CD14-positive monocyte (primary cell): ENCODE measurements at regions not wholly inside any gene's neighbourhood (a gene's known extent, or its start where the extent isn't known, plus 50 kb on each side); places are given as distances from the start of the nearest gene placed in this dataset.

Source experiments
- DNase-seq, 3 donors: peaks; one replicate each; pipeline ENCODE4 v3.0.0-alpha.2; 2011 to 2022
- H2AFZ ChIP-seq: 2 replicates; pipeline ENCODE4 v1.6.0; 2012; ENCODE audit warnings: mild to moderate bottlenecking, low read depth, low read length, inconsistent platforms; ENCODE audit not compliant: insufficient read depth, poor library complexity, severe bottlenecking
- H3K27ac ChIP-seq, 2 donors: 1 replicate in 1 of 2; 2 replicates in 1 of 2; pipeline ENCODE4 v1.5.1; 2012 to 2013; ENCODE audit warnings: low read length in 2 of 2, control low read depth in 1 of 2, inconsistent platforms in 1 of 2, low read depth in 1 of 2, mild to moderate bottlenecking in 1 of 2
- H3K27me3 ChIP-seq, 2 donors: one replicate each; pipeline versions ENCODE4 v1.6.0 to v1.6.1; 2011 to 2013; ENCODE audit warnings: low read length in 2 of 2; ENCODE audit not compliant: control insufficient read depth in 2 of 2, insufficient read depth in 2 of 2
- H3K36me3 ChIP-seq, 2 donors: replicated peaks in 1 of 2; 1 replicate in 1 of 2; 2 replicates in 1 of 2; pipeline versions ENCODE4 v1.5.1 to v1.6.1; 2012 to 2013; ENCODE audit warnings: low read length in 2 of 2, control low read depth in 1 of 2, inconsistent platforms in 1 of 2, mild to moderate bottlenecking in 1 of 2; ENCODE audit not compliant: insufficient read depth in 2 of 2, control insufficient read depth in 1 of 2
- H3K4me1 ChIP-seq, 2 donors: 1 replicate in 1 of 2; 2 replicates in 1 of 2; pipeline versions ENCODE4 v1.5.1 to v1.6.1; 2012 to 2013; ENCODE audit warnings: low read length in 2 of 2, control low read depth in 1 of 2, inconsistent platforms in 1 of 2, mild to moderate bottlenecking in 1 of 2, moderate library complexity in 1 of 2; ENCODE audit not compliant: insufficient read depth in 2 of 2, control insufficient read depth in 1 of 2
- H3K4me2 ChIP-seq: replicated peaks from 2 replicates; pipeline ENCODE3; 2012; ENCODE audit warnings: low read length, moderate library complexity, mild to moderate bottlenecking; ENCODE audit not compliant: poor library complexity, severe bottlenecking; ENCODE audit errors: extremely low read depth
- H3K4me3 ChIP-seq, 3 experiments: fragments of 200-600 bp in 1 of 3; sonication (generic) in 1 of 3; replicated peaks in 1 of 3; 1 replicate in 2 of 3; 2 replicates in 1 of 3; pipeline ENCODE4 v1.5.1; 2011 to 2013; ENCODE audit warnings: low read length in 3 of 3, mild to moderate bottlenecking in 3 of 3, control low read depth in 2 of 3, low read depth in 2 of 3, inconsistent platforms in 1 of 3, moderate library complexity in 1 of 3
- H3K79me2 ChIP-seq: 2 replicates; pipeline ENCODE4 v1.6.0; 2012; ENCODE audit warnings: mild to moderate bottlenecking, control low read depth, inconsistent platforms, low read length, moderate library complexity; ENCODE audit not compliant: insufficient read depth
- H3K9ac ChIP-seq: 2 replicates; pipeline ENCODE4 v1.6.0; 2017; ENCODE audit warnings: low read length, mild to moderate bottlenecking; ENCODE audit not compliant: insufficient read depth, poor library complexity, severe bottlenecking
- H3K9me3 ChIP-seq, 2 donors: replicated peaks in 1 of 2; 1 replicate in 1 of 2; 2 replicates in 1 of 2; pipeline versions ENCODE4 v1.5.1 to v1.6.1; 2012 to 2013; ENCODE audit warnings: low read length in 2 of 2, control low read depth in 1 of 2; ENCODE audit not compliant: control insufficient read depth in 1 of 2, insufficient read depth in 1 of 2
- H4K20me1 ChIP-seq: 2 replicates; pipeline ENCODE4 v1.6.0; 2012; ENCODE audit warnings: mild to moderate bottlenecking, low read length, control low read depth, moderate library complexity; ENCODE audit not compliant: insufficient read depth
- H3K27ac Mint-ChIP-seq, 7 donors: one replicate each; pipeline ENCODE4 v1.8.0; 2020; ENCODE audit warnings: mild to moderate bottlenecking in 7 of 7, mixed read lengths in 7 of 7, moderate library complexity in 6 of 7, inconsistent platforms in 2 of 7
- H3K27me3 Mint-ChIP-seq, 3 donors: one replicate each; pipeline ENCODE4 v1.8.0; 2021 to 2022; ENCODE audit warnings: low read depth in 3 of 3, mild to moderate bottlenecking in 3 of 3, mixed read lengths in 3 of 3, moderate library complexity in 3 of 3, inconsistent platforms in 1 of 3
- H3K36me3 Mint-ChIP-seq, 2 donors: one replicate each; pipeline ENCODE4 v1.8.0; 2020; ENCODE audit warnings: mixed read lengths in 2 of 2, inconsistent platforms in 1 of 2, mild to moderate bottlenecking in 1 of 2
- H3K4me1 Mint-ChIP-seq: one replicate; pipeline ENCODE4 v1.8.0; 2020; ENCODE audit warnings: mild to moderate bottlenecking, mixed read lengths
- H3K4me3 Mint-ChIP-seq, 2 donors: one replicate each; pipeline ENCODE4 v1.8.0; 2020; ENCODE audit warnings: mild to moderate bottlenecking in 2 of 2, mixed read lengths in 2 of 2, moderate library complexity in 1 of 2
- H3K9me3 Mint-ChIP-seq, 7 donors: one replicate each; pipeline ENCODE4 v1.8.0; 2020 to 2022; ENCODE audit warnings: mixed read lengths in 7 of 7, mild to moderate bottlenecking in 6 of 7, moderate library complexity in 6 of 7, inconsistent platforms in 2 of 7
- WGBS: methylation state at CpG from one replicate; pipeline ENCODE4 v1.1.5; 2013; ENCODE audit warnings: missing lambda C conversion rate; ENCODE audit not compliant: insufficient coverage; 5-methylcytosine and 5-hydroxymethylcytosine counted together
- intact Hi-C, 2 donors: fragments of 100-400 bp; cut with micrococcal nuclease; formaldehyde crosslinking; loops; one replicate each; pipeline versions ENCODE4 v1.15.0 to v1.15.1; 2023
- TF ChIP-seq, protein P1 (sequence below): fragments of 200-600 bp; IDR thresholded peaks from one replicate; pipeline ENCODE4 v1.8.0; 2022; ENCODE audit warnings: antibody characterized with exemption, mild to moderate bottlenecking

DNA sequence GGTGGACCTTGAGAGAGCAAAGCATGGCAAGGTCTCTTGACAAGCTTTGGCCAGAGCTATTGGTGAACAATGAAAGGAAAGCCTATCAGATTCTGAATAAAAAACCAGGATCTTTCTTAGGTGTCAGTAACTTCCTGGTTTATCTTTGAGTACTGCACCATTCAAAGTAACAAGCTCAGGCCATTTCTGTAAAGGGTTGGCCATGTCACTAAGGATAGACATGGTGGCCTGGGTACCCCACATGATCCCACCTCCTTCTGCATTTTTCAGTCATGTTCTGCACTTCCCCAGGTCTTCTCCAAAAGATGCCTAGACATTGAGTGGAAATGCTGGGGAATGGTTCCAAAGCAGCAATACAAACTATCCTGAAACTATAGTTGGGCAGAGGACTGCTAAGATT lies 242.0 kb downstream of the ARHGAP12 start:
- H3K27me3 Mint-ChIP-seq, result peaks cover 0 to 2% (median 0%) of the 10 kb centered on the region in 3 donors
- no peaks in the 10 kb centered on the region for H4K20me1 ChIP-seq
- H3K27me3 ChIP-seq, result no peaks in the 10 kb centered on the region
- no peak overlapping the region for H3K4me2 ChIP-seq
- DNase-seq, result no peak
- H3K79me2 ChIP-seq, result no peaks in the 10 kb centered on the region
- peak overlapping the region; percentile 2 for H2AFZ ChIP-seq
- H3K27ac Mint-ChIP-seq, result no peak overlapping the region
- H3K36me3 ChIP-seq, result no peaks in the 10 kb centered on the region
- no peak overlapping the region for H3K9ac ChIP-seq
- intact Hi-C loops, result no loop called here
- TF ChIP-seq, protein P1, sequence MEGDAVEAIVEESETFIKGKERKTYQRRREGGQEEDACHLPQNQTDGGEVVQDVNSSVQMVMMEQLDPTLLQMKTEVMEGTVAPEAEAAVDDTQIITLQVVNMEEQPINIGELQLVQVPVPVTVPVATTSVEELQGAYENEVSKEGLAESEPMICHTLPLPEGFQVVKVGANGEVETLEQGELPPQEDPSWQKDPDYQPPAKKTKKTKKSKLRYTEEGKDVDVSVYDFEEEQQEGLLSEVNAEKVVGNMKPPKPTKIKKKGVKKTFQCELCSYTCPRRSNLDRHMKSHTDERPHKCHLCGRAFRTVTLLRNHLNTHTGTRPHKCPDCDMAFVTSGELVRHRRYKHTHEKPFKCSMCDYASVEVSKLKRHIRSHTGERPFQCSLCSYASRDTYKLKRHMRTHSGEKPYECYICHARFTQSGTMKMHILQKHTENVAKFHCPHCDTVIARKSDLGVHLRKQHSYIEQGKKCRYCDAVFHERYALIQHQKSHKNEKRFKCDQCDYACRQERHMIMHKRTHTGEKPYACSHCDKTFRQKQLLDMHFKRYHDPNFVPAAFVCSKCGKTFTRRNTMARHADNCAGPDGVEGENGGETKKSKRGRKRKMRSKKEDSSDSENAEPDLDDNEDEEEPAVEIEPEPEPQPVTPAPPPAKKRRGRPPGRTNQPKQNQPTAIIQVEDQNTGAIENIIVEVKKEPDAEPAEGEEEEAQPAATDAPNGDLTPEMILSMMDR, result no peak
- no peak overlapping the region for H3K4me3 Mint-ChIP-seq
- no peaks in the 10 kb centered on the region for H3K4me1 ChIP-seq
- H3K9me3 ChIP-seq, result peaks cover 25 to 57% of the 10 kb centered on the region in 2 donors
- no peak overlapping the region for H3K27ac ChIP-seq
- H3K4me1 Mint-ChIP-seq, result no peaks in the 10 kb centered on the region
- no peaks in the 10 kb centered on the region for H3K36me3 Mint-ChIP-seq
- H3K9me3 Mint-ChIP-seq, result peaks cover 37 to 72% (median 60%) of the 10 kb centered on the region in 7 donors
- H3K4me3 ChIP-seq, result no peak overlapping the region

DNA sequence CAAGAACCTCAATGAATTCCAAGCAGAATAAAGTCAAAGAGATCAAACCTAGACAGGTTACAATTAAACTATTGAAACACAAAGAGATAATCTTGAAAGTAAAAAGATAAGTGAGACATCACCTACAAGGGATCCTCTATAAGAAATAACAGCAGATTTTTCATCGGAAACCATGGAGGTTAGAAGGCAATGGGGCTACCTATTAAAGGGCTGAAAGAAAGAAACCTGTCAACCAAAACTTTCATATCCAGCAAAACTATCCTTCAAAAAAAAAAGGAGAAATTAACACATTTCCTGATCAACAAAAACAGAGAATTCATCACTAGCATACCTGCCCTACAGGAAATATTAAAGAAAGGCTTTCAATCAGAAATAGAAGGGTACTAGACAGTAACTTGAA lies 244.9 kb downstream of the ARHGAP12 start:
- Mint-ChIP-seq H3K27ac (no peak overlapping the region), H3K4me3 (no peak overlapping the region), H3K9me3 (peaks cover 32 to 54% (median 48%) of the 10 kb centered on the region in 7 donors), H3K36me3 (no peaks in the 10 kb centered on the region), H3K4me1 (no peaks in the 10 kb centered on the region), H3K27me3 (peaks cover 0 to 2% (median 0%) of the 10 kb centered on the region in 3 donors)
- no CpG with 5 or more reads among the region's 1 CpG for WGBS
- Histone ChIP-seq H3K4me2 (no peak overlapping the region), H3K79me2 (no peaks in the 10 kb centered on the region), H3K9ac (no peak overlapping the region), H3K27me3 (no peaks in the 10 kb centered on the region), H3K27ac (no peak overlapping the region), H4K20me1 (no peaks in the 10 kb centered on the region), H2AFZ (no peak overlapping the region), H3K9me3 (peaks cover 17 to 43% of the 10 kb centered on the region in 2 donors), H3K36me3 (no peaks in the 10 kb centered on the region), H3K4me3 (no peak overlapping the region), H3K4me1 (no peaks in the 10 kb centered on the region)
- TF ChIP-seq, protein P1, result no peak
- no peak for DNase-seq
- intact Hi-C loops, result no loop called here
